NT2/D1 (cell line): ENCODE measurements at regions not wholly inside any gene's neighbourhood (a gene's known extent, or its start where the extent isn't known, plus 50 kb on each side); places are given as distances from the start of the nearest gene placed in this dataset.

Experiments
- DNase-seq: peaks from one replicate; pipeline ENCODE4 v3.0.0-alpha.2; 2011; ENCODE audit warnings: low read depth, low spot score
- H3K27me3 ChIP-seq: 2 replicates; pipeline ENCODE4 v1.6.0; 2011; ENCODE audit warnings: mild to moderate bottlenecking; ENCODE audit not compliant: insufficient read length, insufficient read depth
- H3K36me3 ChIP-seq: 2 replicates; pipeline ENCODE4 v1.6.1; 2011; ENCODE audit warnings: mild to moderate bottlenecking, low read length, mixed read lengths; ENCODE audit not compliant: insufficient read depth, insufficient read length
- H3K4me1 ChIP-seq: 2 replicates; pipeline ENCODE4 v1.5.1; 2011; ENCODE audit not compliant: insufficient read depth, insufficient read length
- H3K4me3 ChIP-seq: 2 replicates; pipeline ENCODE4 v1.5.1; 2011; ENCODE audit warnings: low read depth; ENCODE audit not compliant: insufficient read length
- H3K9ac ChIP-seq: 2 replicates; pipeline ENCODE4 v1.6.0; 2011; ENCODE audit warnings: low read depth; ENCODE audit not compliant: insufficient read length
- H3K9me3 ChIP-seq: 2 replicates; pipeline ENCODE4 v1.5.1; 2011; ENCODE audit warnings: mild to moderate bottlenecking, low read length; ENCODE audit not compliant: insufficient read depth
- SUZ12 ChIP-seq: IDR thresholded peaks from 2 replicates; pipeline ENCODE4 v1.6.1; 2011; ENCODE audit not compliant: insufficient read length, insufficient read depth; ENCODE audit errors: extremely low read depth
- YY1 ChIP-seq: IDR thresholded peaks from 2 replicates; pipeline ENCODE4 v1.6.1; 2011; ENCODE audit not compliant: insufficient read length, insufficient read depth
- ZNF274 ChIP-seq: IDR thresholded peaks from 2 replicates; pipeline ENCODE4 v1.6.1; 2011; ENCODE audit warnings: mild to moderate bottlenecking, low read depth, low read length

- H3K4me3 ChIP-seq = no peak overlapping the region
- TF ChIP-seq SUZ12 (no peak), ZNF274 (no peak), YY1 (no peak)
- no peaks in the 10 kb centered on the region; the same call in 1 of the 2 replicates for H3K9me3 ChIP-seq
Measured at GRCh38 chr10:123395906-123396305, 241.7 kb downstream of the BUB3 start.

GRCh38 chr10:123398180-123398591, 244.0 kb downstream of the BUB3 start:
- Histone ChIP-seq H3K9ac (no peak overlapping the region), H3K9me3 (no peaks in the 10 kb centered on the region; the same call in 1 of the 2 replicates), H3K27me3 (no peaks in the 10 kb centered on the region), H3K4me3 (no peak overlapping the region), H3K4me1 (no peaks in the 10 kb centered on the region), H3K36me3 (no peaks in the 10 kb centered on the region)
- DNase-seq = no peak
- TF ChIP-seq SUZ12 (no peak), ZNF274 (no peak), YY1 (no peak)

More at GRCh38 chr10:123395906-123396305, 241.7 kb downstream of the BUB3 start:
- no peak for DNase-seq
- Histone ChIP-seq H3K36me3 (no peaks in the 10 kb centered on the region), H3K27me3 (no peaks in the 10 kb centered on the region), H3K4me1 (no peaks in the 10 kb centered on the region), H3K9ac (no peak overlapping the region)

- no peak for DNase-seq
- Histone ChIP-seq H3K9me3 (peaks cover 4% of the 10 kb centered on the region; the same call in 1 of the 2 replicates), H3K27me3 (no peaks in the 10 kb centered on the region), H3K36me3 (no peaks in the 10 kb centered on the region), H3K4me3 (no peak overlapping the region), H3K4me1 (no peaks in the 10 kb centered on the region), H3K9ac (no peak overlapping the region)
- no peak for TF ChIP-seq YY1
Measured at GRCh38 chr10:123398756-123399155, 244.6 kb downstream of the BUB3 start.

GRCh38 chr10:123399276-123399839, 245.2 kb downstream of the BUB3 start:
- DNase-seq = no peak
- Histone ChIP-seq H3K4me1 (no peaks in the 10 kb centered on the region), H3K9ac (no peak overlapping the region)

GRCh38 chr10:123402021-123402420, 247.8 kb downstream of the BUB3 start:
- DNase-seq = no peak
- TF ChIP-seq YY1 (no peak), ZNF274 (no peak), SUZ12 (no peak)
- Histone ChIP-seq H3K4me3 (no peak overlapping the region), H3K27me3 (no peaks in the 10 kb centered on the region), H3K36me3 (no peaks in the 10 kb centered on the region), H3K9me3 (peaks cover 20% of the 10 kb centered on the region), H3K4me1 (no peaks in the 10 kb centered on the region), H3K9ac (no peak overlapping the region)

More at GRCh38 chr10:123399276-123399839, 245.2 kb downstream of the BUB3 start:
- Histone ChIP-seq H3K4me3 (no peak overlapping the region), H3K36me3 (no peaks in the 10 kb centered on the region), H3K27me3 (no peaks in the 10 kb centered on the region), H3K9me3 (peaks cover 10% of the 10 kb centered on the region)
- TF ChIP-seq YY1 (no peak), SUZ12 (no peak), ZNF274 (no peak)

- H3K36me3 ChIP-seq = no peaks in the 10 kb centered on the region
- no peaks in the 10 kb centered on the region for H3K27me3 ChIP-seq
- no peak overlapping the region for H3K9ac ChIP-seq
- H3K9me3 ChIP-seq = peaks cover 20% of the 10 kb centered on the region
- TF ChIP-seq ZNF274 (no peak), SUZ12 (no peak), YY1 (no peak)
- DNase-seq = no peak
- no peak overlapping the region for H3K4me3 ChIP-seq
- no peaks in the 10 kb centered on the region for H3K4me1 ChIP-seq
Measured at GRCh38 chr10:123402656-123403055, 248.5 kb downstream of the BUB3 start.

- no peaks in the 10 kb centered on the region for H3K36me3 ChIP-seq
- TF ChIP-seq SUZ12 (no peak), YY1 (no peak), ZNF274 (no peak)
- H3K4me1 ChIP-seq = no peaks in the 10 kb centered on the region
- H3K9ac ChIP-seq = no peak overlapping the region
- no peaks in the 10 kb centered on the region for H3K27me3 ChIP-seq
- peaks cover 20% of the 10 kb centered on the region for H3K9me3 ChIP-seq
- no peak for DNase-seq
- no peak overlapping the region for H3K4me3 ChIP-seq
Measured at GRCh38 chr10:123404357-123404756, 250.2 kb downstream of the BUB3 start.

- peaks cover 17% of the 10 kb centered on the region for H3K9me3 ChIP-seq
- DNase-seq = no peak
- no peak overlapping the region for H3K9ac ChIP-seq
- H3K4me1 ChIP-seq = no peaks in the 10 kb centered on the region
- no peaks in the 10 kb centered on the region for H3K27me3 ChIP-seq
- no peak overlapping the region for H3K4me3 ChIP-seq
- TF ChIP-seq ZNF274 (no peak), SUZ12 (no peak), YY1 (no peak)
- no peaks in the 10 kb centered on the region for H3K36me3 ChIP-seq
Measured at GRCh38 chr10:123408660-123409059, 254.5 kb downstream of the BUB3 start.
